Astrocyte (in vitro differentiated cells and primary cell): ENCODE measurements at regions not wholly inside any gene's neighbourhood (a gene's known extent, or its start where the extent isn't known, plus 50 kb on each side); places are given as distances from the start of the nearest gene placed in this dataset.

Experiments
- DNase-seq: peaks from one replicate; pipeline ENCODE4 v3.0.0-alpha.2; 2010; ENCODE audit warnings: low read depth
- FAIRE-seq: peaks from 2 replicates; lab custom pipeline; 2011; peaks lifted over from hg19 to GRCh38; lab: Jason Lieb, UNC
- H2AFZ ChIP-seq: 2 replicates; pipeline ENCODE4 v1.6.0; 2012; ENCODE audit warnings: low read depth, low read length, inconsistent platforms
- H3K27ac ChIP-seq: 2 replicates; pipeline ENCODE4 v1.5.1; 2011; ENCODE audit warnings: low read depth, low read length, inconsistent platforms
- H3K27me3 ChIP-seq: 2 replicates; pipeline ENCODE4 v1.6.0; 2011; ENCODE audit warnings: low read length, inconsistent platforms; ENCODE audit not compliant: insufficient read depth
- H3K36me3 ChIP-seq: 2 replicates; pipeline ENCODE4 v1.5.1; 2011; ENCODE audit warnings: low read length, inconsistent platforms; ENCODE audit not compliant: insufficient read depth
- H3K4me1 ChIP-seq: 2 replicates; pipeline ENCODE4 v1.5.1; 2011; ENCODE audit warnings: low read length, inconsistent platforms; ENCODE audit not compliant: insufficient read depth
- H3K4me2 ChIP-seq: 2 replicates; pipeline ENCODE4 v1.6.0; 2012; ENCODE audit warnings: low read length, inconsistent platforms
- H3K4me3 ChIP-seq: 2 replicates; pipeline ENCODE4 v1.5.1; 2011; ENCODE audit warnings: low read depth, mild to moderate bottlenecking, low read length, inconsistent platforms; ENCODE audit not compliant: insufficient read depth
- H3K79me2 ChIP-seq: 2 replicates; pipeline ENCODE4 v1.6.0; 2012; ENCODE audit warnings: mild to moderate bottlenecking, low read length, inconsistent platforms; ENCODE audit not compliant: insufficient read depth
- H3K9ac ChIP-seq: 2 replicates; pipeline ENCODE4 v1.6.0; 2012; ENCODE audit warnings: mild to moderate bottlenecking, low read length, inconsistent platforms
- H3K9me3 ChIP-seq: 2 replicates; pipeline ENCODE4 v1.5.1; 2012; ENCODE audit warnings: low read depth, mild to moderate bottlenecking, low read length, inconsistent platforms; ENCODE audit not compliant: insufficient read depth
- H4K20me1 ChIP-seq: 2 replicates; pipeline ENCODE4 v1.6.0; 2012; ENCODE audit warnings: low read length, inconsistent platforms; ENCODE audit not compliant: insufficient read depth
- H3K27ac Mint-ChIP-seq: one replicate; pipeline ENCODE4 v1.8.0; 2021; ENCODE audit warnings: mild to moderate bottlenecking, mixed read lengths; ENCODE audit not compliant: unreplicated experiment
- H3K27me3 Mint-ChIP-seq: one replicate; pipeline ENCODE4 v1.8.0; 2021; ENCODE audit warnings: low read depth, mixed read lengths; ENCODE audit not compliant: unreplicated experiment
- H3K36me3 Mint-ChIP-seq: one replicate; pipeline ENCODE4 v1.8.0; 2021; ENCODE audit warnings: low read depth, mixed read lengths; ENCODE audit not compliant: unreplicated experiment
- H3K4me1 Mint-ChIP-seq: one replicate; pipeline ENCODE4 v1.8.0; 2021; ENCODE audit warnings: low read depth, mixed read lengths; ENCODE audit not compliant: unreplicated experiment
- H3K4me3 Mint-ChIP-seq: one replicate; pipeline ENCODE4 v1.8.0; 2021; ENCODE audit warnings: mild to moderate bottlenecking, moderate library complexity, mixed read lengths; ENCODE audit not compliant: unreplicated experiment
- H3K9me3 Mint-ChIP-seq: one replicate; pipeline ENCODE4 v1.8.0; 2021; ENCODE audit warnings: mild to moderate bottlenecking, mixed read lengths; ENCODE audit not compliant: unreplicated experiment
- EZH2 ChIP-seq: IDR thresholded peaks from 2 replicates; pipeline ENCODE4 v1.6.1; 2012; ENCODE audit warnings: mild to moderate bottlenecking, low read length, inconsistent platforms; ENCODE audit not compliant: insufficient read depth
- TF ChIP-seq, protein P1 (sequence below): IDR thresholded peaks from 2 replicates; pipeline ENCODE4 v1.5.1; 2011; ENCODE audit warnings: low read depth, mild to moderate bottlenecking, inconsistent platforms, low read length, moderate library complexity; ENCODE audit not compliant: insufficient read depth

DNA sequence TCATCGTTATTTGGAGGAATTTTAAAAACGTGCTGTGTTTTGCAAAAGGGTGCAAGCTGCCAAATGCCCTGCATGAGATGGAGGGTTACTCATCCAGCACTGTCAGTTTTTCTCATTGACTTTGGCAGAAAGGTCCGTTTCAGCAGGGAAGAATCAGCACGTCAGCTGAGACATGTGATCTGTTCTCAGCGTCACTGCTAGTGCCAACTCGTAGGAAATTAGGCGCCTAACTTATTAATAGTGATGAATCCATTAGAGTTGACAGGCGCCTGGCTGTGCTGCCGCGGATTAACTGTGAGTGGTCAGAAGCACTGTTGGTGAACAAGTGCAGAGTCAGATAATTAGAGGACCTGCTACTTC, 175.5 kb upstream of the FOXQ1 start:
- no peaks in the 10 kb centered on the region for H3K36me3 ChIP-seq
- H3K27ac ChIP-seq: no peak overlapping the region
- no peaks in the 10 kb centered on the region for H3K36me3 Mint-ChIP-seq
- peak overlapping the region; percentile 25 for H3K4me3 ChIP-seq
- TF ChIP-seq EZH2: no peak
- TF ChIP-seq, protein P1, sequence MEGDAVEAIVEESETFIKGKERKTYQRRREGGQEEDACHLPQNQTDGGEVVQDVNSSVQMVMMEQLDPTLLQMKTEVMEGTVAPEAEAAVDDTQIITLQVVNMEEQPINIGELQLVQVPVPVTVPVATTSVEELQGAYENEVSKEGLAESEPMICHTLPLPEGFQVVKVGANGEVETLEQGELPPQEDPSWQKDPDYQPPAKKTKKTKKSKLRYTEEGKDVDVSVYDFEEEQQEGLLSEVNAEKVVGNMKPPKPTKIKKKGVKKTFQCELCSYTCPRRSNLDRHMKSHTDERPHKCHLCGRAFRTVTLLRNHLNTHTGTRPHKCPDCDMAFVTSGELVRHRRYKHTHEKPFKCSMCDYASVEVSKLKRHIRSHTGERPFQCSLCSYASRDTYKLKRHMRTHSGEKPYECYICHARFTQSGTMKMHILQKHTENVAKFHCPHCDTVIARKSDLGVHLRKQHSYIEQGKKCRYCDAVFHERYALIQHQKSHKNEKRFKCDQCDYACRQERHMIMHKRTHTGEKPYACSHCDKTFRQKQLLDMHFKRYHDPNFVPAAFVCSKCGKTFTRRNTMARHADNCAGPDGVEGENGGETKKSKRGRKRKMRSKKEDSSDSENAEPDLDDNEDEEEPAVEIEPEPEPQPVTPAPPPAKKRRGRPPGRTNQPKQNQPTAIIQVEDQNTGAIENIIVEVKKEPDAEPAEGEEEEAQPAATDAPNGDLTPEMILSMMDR: no peak
- no peak overlapping the region for H3K27ac Mint-ChIP-seq
- no peak overlapping the region for H3K9ac ChIP-seq
- peak; percentile 47 for DNase-seq
- H3K4me1 ChIP-seq: peaks cover 12% of the 10 kb centered on the region
- no peaks in the 10 kb centered on the region for H3K9me3 ChIP-seq
- peaks cover 6% of the 10 kb centered on the region for H3K9me3 Mint-ChIP-seq
- FAIRE-seq: peak; percentile 32
- no peaks in the 10 kb centered on the region for H3K79me2 ChIP-seq
- H3K4me1 Mint-ChIP-seq: peaks cover 8% of the 10 kb centered on the region
- no peaks in the 10 kb centered on the region for H4K20me1 ChIP-seq
- H3K4me2 ChIP-seq: peak overlapping the region; percentile 58
- H2AFZ ChIP-seq: no peak overlapping the region
- peaks cover 8% of the 10 kb centered on the region for H3K27me3 Mint-ChIP-seq
- no peak overlapping the region for H3K4me3 Mint-ChIP-seq
- H3K27me3 ChIP-seq: peaks cover 1% of the 10 kb centered on the region

DNA sequence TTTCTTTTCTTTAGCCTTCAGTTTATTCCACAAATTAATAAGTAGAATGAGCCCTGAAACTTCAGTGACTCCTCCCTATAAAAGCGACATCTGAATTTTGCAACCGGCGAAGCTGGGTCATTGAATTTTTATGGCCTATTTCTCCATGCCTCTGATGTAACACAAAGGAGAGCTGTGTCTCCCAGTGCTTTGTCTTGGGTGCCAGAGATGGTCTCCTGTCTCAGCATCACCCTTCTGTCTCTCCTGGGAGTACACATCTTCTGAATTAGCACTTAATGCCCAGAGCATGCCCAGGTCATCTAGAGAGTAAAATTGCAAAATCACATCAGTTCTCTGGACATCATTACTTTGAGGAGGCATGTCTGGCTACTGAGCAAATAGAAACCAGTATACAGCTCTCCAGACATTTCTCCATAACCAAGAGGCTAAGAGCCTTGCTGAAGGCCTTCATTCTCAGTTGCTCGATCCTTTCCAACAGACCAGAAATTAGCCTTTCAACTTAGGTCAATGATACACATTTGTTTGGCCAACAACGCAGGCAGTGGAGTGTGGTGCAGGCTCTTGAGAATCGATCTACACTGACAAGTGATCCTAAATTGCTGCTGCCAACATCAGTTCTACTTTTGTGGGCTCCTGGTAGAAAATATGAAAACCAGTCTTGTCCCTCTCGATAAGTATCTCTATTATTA, 176.0 kb upstream of the FOXQ1 start:
- Histone ChIP-seq H2AFZ (no peak overlapping the region), H3K27ac (no peak overlapping the region), H3K9ac (no peak overlapping the region), H3K27me3 (no peaks in the 10 kb centered on the region), H3K4me1 (peaks cover 12% of the 10 kb centered on the region), H3K4me2 (peak overlapping the region; percentile 58), H4K20me1 (no peaks in the 10 kb centered on the region), H3K9me3 (no peaks in the 10 kb centered on the region), H3K36me3 (no peaks in the 10 kb centered on the region), H3K79me2 (no peaks in the 10 kb centered on the region), H3K4me3 (no peak overlapping the region)
- Mint-ChIP-seq H3K27me3 (peaks cover 5% of the 10 kb centered on the region), H3K27ac (no peak overlapping the region), H3K9me3 (peaks cover 6% of the 10 kb centered on the region), H3K4me3 (no peak overlapping the region), H3K4me1 (peaks cover 9% of the 10 kb centered on the region), H3K36me3 (no peaks in the 10 kb centered on the region)
- FAIRE-seq (no peak), DNase-seq (no peak)
- TF ChIP-seq EZH2: no peak
- TF ChIP-seq, protein P1: no peak
